NCI-H748 treated with DMSO at 0.1 percent for 48 hours (cell line): ENCODE measurements at regions not wholly inside any gene's neighbourhood (a gene's known extent, or its start where the extent isn't known, plus 50 kb on each side); places are given as distances from the start of the nearest gene placed in this dataset.
"Not testable (repeated sequence)": the region's sequence is repeated elsewhere in the genome, so short reads cannot be mapped to it uniquely, and the experiment has no call there.

Experiments
- DNase-seq: peaks from one replicate; lab custom pipeline; 2025; lab: John Stamatoyannopoulos, UW

DNA sequence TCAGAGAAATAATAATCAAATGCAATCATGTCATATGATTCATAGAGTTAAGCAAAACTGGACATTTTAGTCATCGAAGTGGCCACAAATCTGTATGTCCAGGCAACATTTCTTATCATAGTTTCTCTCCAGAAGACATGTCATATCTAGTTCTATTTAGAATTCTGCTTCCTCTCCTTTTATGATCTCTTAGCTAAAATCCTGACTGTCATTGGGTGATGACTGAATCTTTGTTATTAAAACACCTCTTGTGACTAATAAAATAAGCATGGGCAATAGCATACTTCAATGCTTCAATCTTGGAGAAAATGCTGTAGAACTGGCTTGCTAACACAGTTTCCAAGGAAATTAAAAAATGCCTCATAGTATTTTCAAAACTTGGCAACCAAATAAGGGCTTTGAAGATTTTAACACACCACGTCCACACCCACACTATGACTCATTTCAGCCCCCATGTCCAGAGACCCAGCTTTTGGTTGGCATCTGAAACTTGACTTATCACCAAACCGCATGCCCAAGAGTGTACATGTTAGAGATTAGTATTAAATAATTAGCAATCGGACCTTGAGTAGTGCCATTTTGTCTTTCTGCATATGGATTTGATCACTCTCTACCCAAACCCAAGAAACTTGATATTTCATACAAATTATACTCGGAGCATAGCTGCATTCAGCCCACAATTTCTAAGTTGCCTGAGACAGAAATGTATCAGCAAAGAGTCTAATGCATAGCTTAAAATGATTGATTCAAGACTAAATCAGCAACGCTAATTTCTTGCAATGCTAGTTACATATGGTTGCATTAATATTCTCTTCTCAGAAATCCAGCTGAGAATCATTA, 106.5 kb upstream of the ETAA1 start:
- DNase-seq = no peak

DNA sequence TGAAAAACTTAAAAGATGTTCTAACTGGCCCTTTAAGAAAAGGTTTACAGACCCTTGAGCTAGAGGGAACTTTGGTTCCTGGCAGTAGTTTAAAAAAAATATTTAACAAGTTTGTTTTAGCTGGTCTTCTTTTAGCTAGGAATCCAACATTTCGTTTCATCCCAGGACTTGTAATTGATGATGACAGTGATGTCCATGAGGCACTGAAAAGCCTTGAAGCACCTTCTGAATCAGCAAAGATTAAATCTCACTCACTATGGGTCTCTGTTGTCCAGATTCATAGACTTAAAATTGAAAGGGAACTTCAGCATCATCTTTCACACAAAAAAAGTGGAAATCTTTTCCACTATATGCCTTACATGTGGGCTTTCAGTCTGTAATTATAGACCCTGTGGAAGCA, 102.9 kb upstream of the ETAA1 start:
- no peak for DNase-seq

DNA sequence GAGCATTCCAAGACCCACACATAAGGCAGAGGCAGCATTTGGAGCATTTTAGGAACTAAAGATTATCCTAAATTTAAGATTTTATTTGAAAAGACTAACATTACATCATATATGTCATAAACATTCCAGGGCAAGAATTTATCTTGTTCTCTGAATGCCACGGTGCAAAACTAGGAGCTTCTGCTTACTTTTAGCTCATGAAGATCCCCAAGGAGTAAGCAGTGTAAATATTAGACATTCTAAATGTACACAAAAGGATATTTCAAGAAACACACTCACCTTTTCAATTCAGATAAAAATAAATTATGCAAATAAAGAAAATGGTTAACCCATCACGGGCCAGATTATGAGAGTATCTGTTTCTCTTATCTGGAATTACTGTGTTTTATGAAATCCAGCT, 101.7 kb upstream of the ETAA1 start:
- no peak for DNase-seq

DNA sequence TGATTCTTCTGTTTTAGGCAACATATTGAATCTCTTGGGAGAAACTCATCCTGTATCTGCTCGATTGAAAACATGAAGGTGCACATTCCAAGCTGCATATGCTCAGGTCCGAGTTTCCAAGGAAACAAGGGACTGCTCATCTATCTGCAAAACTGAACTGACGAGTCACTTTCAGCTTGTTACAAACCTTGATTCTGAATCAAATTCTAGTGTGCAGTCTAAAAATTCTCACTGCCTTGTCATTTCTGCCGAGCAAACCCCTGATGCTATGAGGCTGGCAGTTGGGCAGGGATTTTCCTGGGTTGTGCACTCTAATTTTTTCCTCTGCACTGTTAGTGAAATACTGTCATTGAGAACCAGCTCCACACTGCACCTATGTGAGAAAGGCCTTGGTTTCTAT, 101.3 kb upstream of the ETAA1 start:
- no peak for DNase-seq

DNA sequence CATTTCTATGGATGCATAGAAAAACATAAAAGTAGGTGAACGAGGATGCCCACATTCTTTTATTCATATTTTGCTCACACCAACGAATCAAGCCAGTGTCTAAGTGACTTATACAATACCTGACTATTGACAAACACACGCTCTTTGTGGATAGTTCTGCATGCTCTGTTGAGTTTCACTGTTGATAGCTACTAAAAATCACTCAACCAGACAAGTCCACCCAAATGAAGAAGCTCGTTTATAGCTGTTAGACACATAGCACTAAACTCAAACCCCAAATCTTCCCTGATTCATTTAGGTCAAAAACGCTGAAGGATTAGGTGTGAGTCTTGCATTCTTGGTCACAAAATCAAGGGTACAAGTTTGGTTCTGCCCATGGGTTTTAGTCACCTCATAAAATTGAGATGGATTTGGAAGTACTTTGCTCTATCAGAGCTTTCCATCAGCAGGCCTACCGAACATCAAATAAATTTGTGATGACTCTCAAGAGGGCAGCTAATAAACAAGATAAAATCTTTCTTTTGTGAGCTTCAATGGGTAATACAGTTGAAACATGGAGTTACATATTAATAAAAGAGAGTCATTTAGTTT, 92.7 kb upstream of the ETAA1 start:
- no peak for DNase-seq

DNA sequence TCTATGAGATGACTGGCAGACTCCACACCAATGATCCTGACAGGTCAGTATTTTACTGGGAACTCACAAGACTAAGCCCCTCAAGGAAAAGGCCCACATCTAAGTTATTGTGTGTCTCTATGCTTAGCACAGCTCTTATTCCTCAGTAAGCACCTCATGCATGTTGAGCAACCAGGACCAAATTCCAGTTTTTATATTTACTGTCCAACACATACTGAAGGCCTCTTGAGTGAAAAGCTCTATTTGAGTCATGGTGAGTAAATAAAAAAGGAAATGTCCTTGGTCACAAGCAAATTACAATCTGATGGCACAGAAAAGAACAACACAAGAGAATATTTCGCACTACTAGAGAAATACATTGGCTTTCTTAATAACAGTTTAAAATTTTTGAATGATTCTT, 87.9 kb upstream of the ETAA1 start:
- no peak for DNase-seq

DNA sequence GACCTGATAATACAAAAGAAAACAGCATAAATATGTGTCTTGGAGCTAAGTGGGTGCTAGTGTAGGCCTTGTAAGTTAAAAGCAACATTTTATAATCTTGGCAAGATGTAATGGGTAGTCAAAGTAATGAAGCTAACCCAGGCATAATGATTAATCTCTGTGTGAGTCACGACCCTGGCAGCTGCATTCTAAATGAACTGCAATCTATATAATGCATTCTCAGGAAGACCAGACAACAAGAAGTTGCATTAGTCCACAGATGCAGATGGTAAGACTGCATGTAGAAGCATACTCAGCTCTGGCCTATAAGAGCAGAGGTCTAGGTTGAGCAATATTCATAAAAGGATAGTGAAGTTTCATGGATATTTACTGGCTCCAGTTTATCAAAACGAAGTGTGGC, 85.6 kb upstream of the ETAA1 start:
- no peak for DNase-seq

DNA sequence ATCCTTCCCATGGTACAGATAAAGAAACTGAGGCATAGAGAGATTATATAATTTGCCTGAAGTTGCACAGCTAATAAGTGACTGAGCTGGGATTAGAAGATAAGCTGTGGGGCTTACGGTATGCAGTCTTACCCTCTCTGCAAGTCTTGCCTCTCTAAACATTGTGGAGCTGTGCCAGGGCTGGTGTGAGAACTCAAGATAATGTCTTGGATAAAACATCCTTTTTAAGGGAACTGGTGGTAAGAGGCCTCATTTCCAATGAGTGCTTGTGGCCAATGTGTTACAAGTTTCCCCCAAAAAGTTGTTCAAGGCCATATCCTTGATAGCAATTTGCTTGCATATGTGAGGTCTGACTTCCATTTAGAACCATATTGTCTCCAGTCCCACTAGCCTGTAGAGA, 84.3 kb upstream of the ETAA1 start:
- no peak for DNase-seq

DNA sequence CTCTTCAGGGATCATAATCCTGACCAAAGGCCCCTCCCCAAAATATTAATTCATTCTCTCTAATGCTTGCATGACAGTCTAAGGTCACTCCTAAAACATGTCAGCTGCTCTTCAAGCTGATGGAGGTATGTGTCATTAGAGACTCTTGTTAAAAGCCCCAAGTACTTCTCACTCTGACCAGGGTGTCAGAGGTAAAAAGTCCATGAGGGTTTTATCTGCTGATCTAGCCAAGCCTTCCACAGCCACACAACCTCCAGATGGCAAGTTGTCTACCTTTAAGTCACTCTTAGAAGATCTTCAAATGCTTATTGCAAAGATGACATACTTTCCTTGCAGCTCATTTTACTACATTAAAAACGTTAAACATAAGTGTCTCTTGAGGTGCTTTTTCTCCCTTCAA, 83.6 kb upstream of the ETAA1 start:
- no peak for DNase-seq

DNA sequence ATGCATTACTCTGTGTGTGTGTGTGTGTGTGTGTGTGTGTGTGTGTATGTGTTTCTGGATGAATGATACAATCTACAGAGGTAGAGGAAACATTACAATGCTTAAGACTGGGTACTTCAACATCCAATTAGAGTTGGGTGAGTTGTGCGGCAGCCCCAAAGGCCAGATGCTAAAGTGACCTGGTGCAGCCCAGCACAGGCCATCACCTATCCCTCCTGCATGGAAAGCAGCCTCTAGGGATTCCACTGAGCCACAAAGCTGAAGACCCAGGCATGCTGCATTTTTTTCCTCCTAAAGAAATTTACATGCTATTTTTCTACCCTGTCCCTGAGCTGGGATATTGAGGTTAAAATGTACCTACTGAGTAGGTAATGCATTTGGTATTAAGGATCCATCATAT, 79.1 kb upstream of the ETAA1 start:
- no peak for DNase-seq

DNA sequence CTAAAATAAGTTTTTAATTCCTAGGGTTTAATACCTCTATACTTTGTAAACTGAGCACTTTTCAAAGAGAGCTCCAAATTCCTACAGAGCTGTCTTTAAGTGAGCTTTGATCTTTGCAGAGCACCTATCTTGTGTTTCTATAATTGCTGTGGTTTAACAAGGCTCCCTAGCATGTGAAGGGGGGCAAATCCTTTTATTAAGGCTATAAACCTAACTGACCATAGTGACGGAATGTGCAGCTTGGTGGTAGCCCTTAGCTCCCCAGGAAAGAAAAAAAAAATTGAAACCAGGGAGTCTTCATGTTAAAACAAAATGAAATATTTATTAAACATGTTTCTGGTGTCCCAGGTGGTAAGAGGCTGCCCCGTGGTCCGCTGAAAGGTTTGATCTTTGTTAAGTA, 78.6 kb upstream of the ETAA1 start:
- no peak for DNase-seq

DNA sequence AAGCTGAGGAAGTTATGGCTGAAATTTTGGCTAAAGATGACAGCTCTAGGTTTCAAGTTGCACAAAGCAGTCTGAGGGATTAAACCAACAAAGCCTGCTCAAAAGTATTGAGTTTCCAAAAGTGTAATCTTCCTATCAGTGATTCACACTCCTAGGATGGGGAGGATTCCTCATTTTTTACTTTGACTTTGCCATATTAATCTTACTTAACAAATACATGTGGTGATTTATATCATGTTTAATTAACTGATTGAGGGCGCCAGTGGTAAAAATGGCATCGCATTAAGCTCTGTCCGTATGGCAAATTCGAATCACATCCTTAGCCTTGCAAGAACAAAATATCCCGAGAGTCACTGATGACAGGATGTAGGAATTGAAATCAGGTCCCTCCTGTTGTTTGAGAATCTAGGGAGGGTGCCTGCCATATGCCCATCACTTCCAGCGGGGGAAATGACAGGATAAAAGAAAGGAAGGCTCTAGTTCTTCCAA, 78.1 kb upstream of the ETAA1 start:
- no peak for DNase-seq

DNA sequence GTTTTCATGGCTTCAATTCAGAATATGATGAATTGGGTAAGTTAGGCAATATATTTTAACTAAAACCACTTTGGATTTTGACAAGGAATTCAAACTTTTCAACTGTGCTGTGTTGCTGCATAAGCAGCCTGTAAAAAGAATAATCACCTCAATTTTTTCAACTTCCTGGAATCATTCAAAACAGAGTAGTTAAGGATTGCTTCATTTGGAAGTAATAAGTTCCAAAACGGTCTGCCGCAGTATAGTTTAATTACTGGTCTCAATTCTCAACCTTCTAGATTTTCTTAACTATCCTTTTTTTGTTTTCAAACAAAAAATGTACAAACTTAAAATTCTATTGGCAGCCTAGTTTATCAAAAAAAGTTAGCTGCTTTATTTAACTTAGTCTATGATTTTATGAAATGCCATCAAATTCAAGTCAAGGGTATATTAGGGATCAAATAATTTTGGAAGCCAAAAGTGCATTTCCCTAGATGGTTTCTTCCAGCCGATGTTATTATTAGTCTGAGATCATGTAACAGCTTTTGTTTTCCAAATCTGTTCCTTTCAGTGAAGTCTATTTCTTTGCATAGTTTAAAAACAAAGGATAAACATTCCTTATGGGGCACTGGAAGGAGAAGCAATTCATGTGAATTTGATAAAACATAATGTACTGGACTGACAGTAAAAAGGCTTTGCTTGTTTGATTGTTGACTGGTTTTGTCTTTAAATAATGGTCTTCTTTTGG, 76.1 kb upstream of the ETAA1 start:
- no peak for DNase-seq

DNA sequence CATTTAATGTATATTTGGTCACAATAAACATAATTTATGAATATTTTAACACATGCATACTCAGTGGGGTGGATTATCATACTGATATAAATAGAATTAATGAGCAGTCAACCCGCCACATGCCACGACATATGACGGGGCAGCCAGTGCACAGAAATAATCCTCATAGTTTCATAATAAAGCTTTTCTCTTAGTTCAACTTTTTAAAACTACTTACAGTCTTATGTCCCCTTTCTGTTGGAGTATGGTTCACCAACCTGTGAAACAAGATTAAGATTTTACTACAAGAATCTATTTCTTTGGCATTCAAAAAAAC, 75.6 kb upstream of the ETAA1 start:
- no peak for DNase-seq

DNA sequence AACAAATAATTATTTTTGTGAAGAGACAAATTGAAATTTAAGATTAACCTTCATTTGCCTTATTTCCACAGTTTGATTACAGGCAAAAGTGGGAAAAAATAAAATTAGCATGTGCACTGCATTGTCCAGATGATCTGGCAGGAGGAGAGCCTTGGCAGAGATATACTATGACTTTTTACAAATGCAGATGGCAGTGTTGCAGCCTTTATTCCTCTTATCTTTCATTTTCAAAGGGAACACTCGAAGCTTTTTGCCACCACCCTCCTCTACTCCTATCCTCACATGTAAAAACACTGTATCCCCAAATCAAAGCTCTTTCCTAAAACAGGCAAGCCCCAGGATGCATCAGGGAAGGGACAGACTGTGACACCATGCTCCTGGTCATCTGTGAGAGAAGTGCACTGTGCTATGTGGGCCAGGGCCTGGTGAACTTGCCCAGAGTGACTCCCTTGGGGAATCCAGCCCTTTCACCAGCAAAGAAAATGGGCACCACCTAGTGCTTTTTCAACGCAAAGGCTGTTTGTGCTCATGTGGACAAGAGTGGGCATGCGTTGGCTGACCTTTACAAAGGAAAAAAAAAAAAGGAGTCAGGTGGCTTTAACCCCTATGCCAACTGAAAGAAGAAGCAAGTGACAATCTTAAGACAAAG, 74.7 kb upstream of the ETAA1 start:
- peak; percentile 40 for DNase-seq

DNA sequence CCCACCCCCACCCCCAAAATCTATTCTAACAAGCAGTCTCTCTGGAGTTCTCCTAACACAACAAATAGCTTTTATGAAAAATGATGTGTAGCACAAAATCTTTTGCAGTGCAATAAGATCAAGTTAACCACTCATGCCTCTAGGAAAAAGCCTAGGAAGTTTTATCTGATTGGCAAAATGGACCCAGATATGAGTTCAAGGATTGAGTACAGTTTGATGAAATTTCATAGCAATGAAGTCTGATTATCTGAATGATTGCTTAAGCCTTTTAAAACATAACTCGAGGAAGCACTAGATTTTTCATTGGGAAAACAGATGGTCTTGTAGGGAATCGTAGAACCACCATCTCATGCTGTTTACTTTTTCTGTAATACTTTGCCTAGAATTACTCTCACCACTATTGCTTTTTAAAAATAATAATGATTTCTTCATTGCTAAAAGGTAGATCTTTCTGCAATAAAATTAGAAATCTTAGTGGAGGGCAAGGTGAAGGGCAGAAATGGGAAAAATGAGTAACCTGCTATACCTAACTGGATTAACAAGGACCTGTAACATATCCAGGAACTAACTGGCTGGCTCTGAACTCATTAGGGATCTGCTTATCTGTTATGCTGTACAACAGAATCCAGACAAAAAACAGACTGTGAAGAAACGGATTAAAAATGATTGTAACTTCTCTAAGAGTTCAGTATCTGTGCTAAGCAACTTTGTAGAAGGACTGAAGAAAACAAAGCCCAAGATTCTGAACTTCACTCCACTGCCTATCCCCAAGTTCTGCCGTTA, 73.7 kb upstream of the ETAA1 start:
- no peak for DNase-seq

DNA sequence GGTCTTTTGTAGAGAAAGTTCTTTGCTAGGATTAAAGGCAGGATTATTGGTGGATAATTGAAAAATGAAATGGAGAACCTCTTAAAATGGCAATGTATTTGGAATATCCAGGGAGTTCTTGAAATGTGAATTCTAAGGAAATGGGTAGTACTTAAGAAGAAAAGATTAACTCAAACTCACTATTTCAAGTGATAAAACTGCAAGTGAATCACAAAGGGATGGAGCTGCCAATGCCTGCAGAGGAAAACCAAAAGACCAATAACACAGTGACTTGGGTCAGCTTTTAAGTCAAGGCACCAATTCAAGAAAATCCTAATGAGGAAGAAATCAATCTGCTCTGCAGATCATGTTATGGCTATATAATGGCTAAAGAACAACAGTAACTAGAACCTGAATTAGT, 67.6 kb upstream of the ETAA1 start:
- no peak for DNase-seq

DNA sequence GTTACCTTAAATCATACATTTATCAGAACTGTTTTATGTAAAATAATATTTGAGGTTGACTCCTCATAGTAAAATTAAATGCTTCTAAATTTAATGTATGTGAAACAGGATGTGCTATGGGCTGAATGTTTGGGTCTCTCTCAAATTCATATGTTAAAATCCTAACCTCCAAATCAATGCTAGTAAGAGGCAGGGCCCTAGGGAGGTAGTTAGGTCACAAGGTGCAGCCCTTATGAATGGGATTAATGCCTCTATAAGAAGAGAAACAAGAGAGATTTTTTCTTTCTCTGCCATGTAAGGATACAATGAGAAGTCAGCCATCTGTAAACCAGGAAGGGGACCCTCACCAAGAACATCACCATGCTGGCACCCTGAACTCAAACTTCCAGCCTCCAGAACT, 67.2 kb upstream of the ETAA1 start:
- no peak for DNase-seq

DNA sequence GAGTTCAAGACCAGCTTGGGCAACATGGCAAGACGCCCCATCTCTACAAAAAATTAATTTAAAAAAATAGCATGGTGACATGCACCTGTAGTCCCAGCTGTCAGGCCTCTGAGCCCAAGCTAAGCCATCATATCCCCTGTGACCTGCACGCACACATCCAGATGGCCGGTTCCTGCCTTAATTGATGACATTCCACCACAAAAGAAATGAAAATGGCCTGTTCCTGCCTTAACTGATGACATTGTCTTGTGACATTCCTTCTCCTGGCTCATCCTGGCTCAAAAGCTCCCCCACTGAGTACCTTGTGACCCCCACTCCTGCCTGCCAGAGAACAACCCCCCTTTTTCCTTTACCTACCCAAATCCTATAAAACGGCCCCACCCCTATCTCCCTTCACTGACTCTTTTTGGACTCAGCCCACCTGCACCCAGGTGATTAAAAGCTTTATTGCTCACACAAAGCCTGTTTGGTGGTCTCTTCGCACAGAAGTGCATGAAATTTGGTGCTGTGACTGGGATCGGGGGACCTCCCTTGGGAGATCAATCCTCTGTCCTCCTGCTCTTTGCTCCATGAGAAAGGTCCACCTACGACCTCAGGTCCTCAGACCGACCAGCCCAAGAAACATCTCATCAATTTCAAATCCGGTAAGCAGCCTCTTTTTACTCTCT, 65.6 kb upstream of the ETAA1 start:
- not testable (repeated sequence) for DNase-seq

DNA sequence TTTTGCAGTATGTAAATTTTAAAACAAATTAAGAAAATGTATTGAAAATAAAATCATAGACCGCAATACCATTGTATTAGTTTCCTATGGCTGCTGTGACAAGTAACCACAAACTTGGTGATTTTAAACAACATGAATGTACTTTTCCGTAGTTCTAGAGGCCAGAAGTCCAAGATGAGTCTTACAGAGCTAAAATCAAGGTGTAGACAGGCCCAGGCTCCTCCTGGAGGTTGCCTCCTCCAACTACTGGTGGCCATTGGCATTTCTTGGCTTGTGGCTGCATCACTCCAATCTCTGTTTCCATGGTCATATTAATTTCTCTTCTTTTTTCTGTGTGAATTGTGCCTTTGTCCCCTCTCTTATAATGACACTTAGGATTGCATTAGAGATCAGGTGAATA, 59.2 kb upstream of the ETAA1 start:
- DNase-seq = no peak

DNA sequence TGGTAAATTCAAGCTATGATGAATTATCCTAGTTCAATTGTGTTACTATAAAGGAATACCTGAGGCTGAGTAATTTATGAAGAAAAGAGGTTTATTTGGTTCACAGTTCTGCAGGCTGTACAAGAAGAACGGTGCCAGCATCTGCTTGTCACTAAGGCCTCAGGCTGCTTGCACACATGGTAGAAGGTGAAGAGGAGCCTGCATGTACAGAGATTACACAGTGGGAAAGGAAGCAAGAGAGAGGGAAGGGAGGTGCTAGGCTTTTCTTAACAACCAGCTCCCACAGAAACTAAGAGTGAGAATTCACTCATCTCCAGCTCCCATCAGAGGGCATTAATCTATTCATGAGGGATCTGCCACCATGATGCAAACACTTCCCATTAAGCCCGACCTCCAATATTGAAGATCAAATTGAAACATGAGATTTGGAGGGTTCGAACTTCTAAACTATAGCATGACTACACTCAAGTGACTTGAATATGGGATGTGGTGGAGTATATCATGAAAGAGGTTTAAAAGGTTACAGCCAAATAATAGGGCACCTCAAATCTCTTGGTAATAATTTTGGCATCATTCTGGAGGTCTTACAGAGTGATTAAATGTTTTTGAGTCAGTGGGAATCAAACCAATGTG, 58.4 kb upstream of the ETAA1 start:
- no peak for DNase-seq
